Astrocyte (in vitro differentiated cells and primary cell): ENCODE measurements at regions not wholly inside any gene's neighbourhood (a gene's known extent, or its start where the extent isn't known, plus 50 kb on each side); places are given as distances from the start of the nearest gene placed in this dataset.

Source experiments
- EZH2 ChIP-seq: IDR thresholded peaks from 2 replicates; pipeline ENCODE4 v1.6.1; 2012; ENCODE audit warnings: mild to moderate bottlenecking, low read length, inconsistent platforms; ENCODE audit not compliant: insufficient read depth
- TF ChIP-seq, protein P1 (sequence below): IDR thresholded peaks from 2 replicates; pipeline ENCODE4 v1.5.1; 2011; ENCODE audit warnings: low read depth, mild to moderate bottlenecking, inconsistent platforms, low read length, moderate library complexity; ENCODE audit not compliant: insufficient read depth

DNA sequence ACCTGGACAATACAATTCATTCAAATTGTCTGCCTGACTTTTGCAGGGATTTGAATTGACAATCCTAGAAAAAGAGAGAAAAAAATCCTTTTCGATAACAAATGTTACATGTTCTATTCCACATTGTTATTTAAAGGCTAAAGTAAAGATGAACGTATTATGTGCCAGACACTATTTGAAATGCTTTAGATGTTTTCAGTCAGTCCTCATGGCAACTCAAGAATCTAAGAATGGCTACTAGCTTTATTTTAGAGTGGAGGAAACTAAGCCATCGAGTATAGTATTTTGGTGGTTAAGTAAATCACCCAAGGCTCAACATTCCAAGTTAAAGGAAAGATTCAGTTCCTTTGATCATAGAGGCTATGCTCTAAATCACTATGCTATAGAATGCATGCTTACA, 558.6 kb upstream of the MAN1A1 start:
- TF ChIP-seq, protein P1, sequence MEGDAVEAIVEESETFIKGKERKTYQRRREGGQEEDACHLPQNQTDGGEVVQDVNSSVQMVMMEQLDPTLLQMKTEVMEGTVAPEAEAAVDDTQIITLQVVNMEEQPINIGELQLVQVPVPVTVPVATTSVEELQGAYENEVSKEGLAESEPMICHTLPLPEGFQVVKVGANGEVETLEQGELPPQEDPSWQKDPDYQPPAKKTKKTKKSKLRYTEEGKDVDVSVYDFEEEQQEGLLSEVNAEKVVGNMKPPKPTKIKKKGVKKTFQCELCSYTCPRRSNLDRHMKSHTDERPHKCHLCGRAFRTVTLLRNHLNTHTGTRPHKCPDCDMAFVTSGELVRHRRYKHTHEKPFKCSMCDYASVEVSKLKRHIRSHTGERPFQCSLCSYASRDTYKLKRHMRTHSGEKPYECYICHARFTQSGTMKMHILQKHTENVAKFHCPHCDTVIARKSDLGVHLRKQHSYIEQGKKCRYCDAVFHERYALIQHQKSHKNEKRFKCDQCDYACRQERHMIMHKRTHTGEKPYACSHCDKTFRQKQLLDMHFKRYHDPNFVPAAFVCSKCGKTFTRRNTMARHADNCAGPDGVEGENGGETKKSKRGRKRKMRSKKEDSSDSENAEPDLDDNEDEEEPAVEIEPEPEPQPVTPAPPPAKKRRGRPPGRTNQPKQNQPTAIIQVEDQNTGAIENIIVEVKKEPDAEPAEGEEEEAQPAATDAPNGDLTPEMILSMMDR = no peak
- TF ChIP-seq EZH2 = no peak
